Right lobe of liver (tissue), 6 donors: ENCODE measurements at regions not wholly inside any gene's neighbourhood (a gene's known extent, or its start where the extent isn't known, plus 50 kb on each side); places are given as distances from the start of the nearest gene placed in this dataset.
"Not testable (repeated sequence)": the region's sequence is repeated elsewhere in the genome, so short reads cannot be mapped to it uniquely, and the experiment has no call there.

Experiments
- ATAC-seq, 4 donors: fragments of 200-7000 bp; cut with Tn5 transposase; one replicate each; pipeline ENCODE4 v1.9.1; 2020; ENCODE audit warnings: mild to moderate bottlenecking in 4 of 4, moderate library complexity in 4 of 4
- DNase-seq, 3 donors: peaks; one replicate each; pipeline ENCODE4 v3.0.0-alpha.2; 2020
- H3K27ac ChIP-seq, 3 donors: fragments of 200-600 bp; one replicate each; pipeline ENCODE4 v1.8.0; 2022
- H3K27me3 ChIP-seq, 2 donors: fragments of 200-600 bp; one replicate each; pipeline ENCODE4 v1.8.0; 2022
- H3K36me3 ChIP-seq, 4 donors: fragments of 200-600 bp; sonication (generic) in 1 of 4; one replicate each; pipeline versions ENCODE4 v1.5.1 to v1.8.0; 2017 to 2022; ENCODE audit warnings: control low read depth in 1 of 4
- H3K4me1 ChIP-seq, 4 donors: fragments of 200-600 bp; sonication (generic) in 1 of 4; one replicate each; pipeline versions ENCODE4 v1.5.1 to v1.8.0; 2017 to 2022; ENCODE audit warnings: control low read depth in 1 of 4
- H3K4me3 ChIP-seq, 3 donors: fragments of 200-600 bp; one replicate each; pipeline ENCODE4 v1.8.0; 2022
- H3K9me3 ChIP-seq, 4 donors: fragments of 200-600 bp; sonication (generic) in 1 of 4; one replicate each; pipeline versions ENCODE4 v1.5.1 to v1.8.0; 2017 to 2022; ENCODE audit warnings: control low read depth in 1 of 4
- POLR2A ChIP-seq: fragments of 450-650 bp; IDR thresholded peaks from one replicate; pipeline ENCODE4 v1.6.1; 2017; ENCODE audit warnings: antibody characterized with exemption, mild to moderate bottlenecking
- WGBS: methylation state at CpG from one replicate; pipeline ENCODE4 v1.1.6; 2018; ENCODE audit warnings: low coverage, low lambda C conversion rate; ENCODE audit not compliant: insufficient coverage; ENCODE audit errors: missing lambda C conversion rate; 5-methylcytosine and 5-hydroxymethylcytosine counted together
- intact Hi-C, 2 donors: fragments of 100-400 bp; cut with DNase I; formaldehyde crosslinking; loops; one replicate each; pipeline versions ENCODE4 v1.11.2 to v1.14.1; 2022
- TF ChIP-seq, protein P1 (sequence below), 4 donors: fragments of 200-600 bp in 3 of 4; fragments of 450-650 bp in 1 of 4; IDR thresholded peaks; one replicate each; pipeline versions ENCODE4 v1.5.1 to v1.8.0; 2016 to 2022; ENCODE audit warnings: antibody characterized with exemption in 4 of 4, mild to moderate bottlenecking in 2 of 4
- donor health status: DM: no; HTN: yes; CAD: no.
- donor health status: DM: no; HTN: no; CAD: no.
- donor health status: DM: no; HTN: no; CAD: no.
- donor health status: DM: no; HTN: yes; CAD: no.
- donor health status: DM: no; HTN: yes; CAD: no.

- no peak for TF ChIP-seq POLR2A
- TF ChIP-seq, protein P1, sequence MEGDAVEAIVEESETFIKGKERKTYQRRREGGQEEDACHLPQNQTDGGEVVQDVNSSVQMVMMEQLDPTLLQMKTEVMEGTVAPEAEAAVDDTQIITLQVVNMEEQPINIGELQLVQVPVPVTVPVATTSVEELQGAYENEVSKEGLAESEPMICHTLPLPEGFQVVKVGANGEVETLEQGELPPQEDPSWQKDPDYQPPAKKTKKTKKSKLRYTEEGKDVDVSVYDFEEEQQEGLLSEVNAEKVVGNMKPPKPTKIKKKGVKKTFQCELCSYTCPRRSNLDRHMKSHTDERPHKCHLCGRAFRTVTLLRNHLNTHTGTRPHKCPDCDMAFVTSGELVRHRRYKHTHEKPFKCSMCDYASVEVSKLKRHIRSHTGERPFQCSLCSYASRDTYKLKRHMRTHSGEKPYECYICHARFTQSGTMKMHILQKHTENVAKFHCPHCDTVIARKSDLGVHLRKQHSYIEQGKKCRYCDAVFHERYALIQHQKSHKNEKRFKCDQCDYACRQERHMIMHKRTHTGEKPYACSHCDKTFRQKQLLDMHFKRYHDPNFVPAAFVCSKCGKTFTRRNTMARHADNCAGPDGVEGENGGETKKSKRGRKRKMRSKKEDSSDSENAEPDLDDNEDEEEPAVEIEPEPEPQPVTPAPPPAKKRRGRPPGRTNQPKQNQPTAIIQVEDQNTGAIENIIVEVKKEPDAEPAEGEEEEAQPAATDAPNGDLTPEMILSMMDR (IDR thresholded peaks at IDR 0.05): no peak
- Histone ChIP-seq H3K27me3 (no peaks in the 10 kb centered on the region), H3K27ac (no peak overlapping the region), H3K4me1 (no peaks in the 10 kb centered on the region), H3K36me3 (no peaks in the 10 kb centered on the region), H3K9me3 (no peaks in the 10 kb centered on the region), H3K4me3 (no peak overlapping the region)
- ATAC-seq (no peak), DNase-seq (no peak)
- intact Hi-C loops: no loop called here
- 47% methylated on average over 5 of the region's 5 CpGs for WGBS
Observed at GRCh38 chr4:159024266-159024665, 78.6 kb upstream of the RAPGEF2 start.

DNA sequence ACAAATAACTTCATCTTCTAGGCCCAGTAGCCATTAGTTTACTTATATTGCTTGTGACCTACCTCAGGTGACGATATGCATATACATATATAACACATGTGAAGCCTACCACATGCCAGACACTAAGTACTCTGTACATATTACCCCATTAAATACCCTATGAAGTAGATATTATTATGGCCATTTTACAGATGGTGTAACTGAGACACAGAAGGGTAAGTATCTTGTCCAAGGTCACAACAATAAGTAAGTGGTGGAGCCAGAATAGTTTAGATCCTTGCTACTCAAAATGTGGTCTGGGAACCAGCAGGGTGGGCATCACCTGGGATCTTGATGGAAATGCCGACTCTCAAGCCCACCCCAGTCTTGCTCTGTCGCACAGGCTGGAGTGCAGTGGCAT is 78.1 kb upstream of the RAPGEF2 start:
- intact Hi-C loops: no loop called here
- no peaks in the 10 kb centered on the region for H3K9me3 ChIP-seq
- no peaks in the 10 kb centered on the region for H3K36me3 ChIP-seq
- WGBS: 79% methylated on average over 1 of the region's 3 CpGs
- no peaks in the 10 kb centered on the region for H3K27me3 ChIP-seq
- ATAC-seq (no peak), DNase-seq (no peak)
- H3K27ac ChIP-seq: no peak overlapping the region
- H3K4me3 ChIP-seq: no peak overlapping the region
- no peak for TF ChIP-seq POLR2A
- TF ChIP-seq, protein P1 (IDR thresholded peaks at IDR 0.05): no peak
- H3K4me1 ChIP-seq: no peaks in the 10 kb centered on the region

GRCh38 chr4:159026329-159026728 is 76.5 kb upstream of the RAPGEF2 start:
- H3K27ac ChIP-seq: no peak overlapping the region
- no peaks in the 10 kb centered on the region for H3K27me3 ChIP-seq
- intact Hi-C loops: no loop called here
- H3K9me3 ChIP-seq: no peaks in the 10 kb centered on the region
- no peak for TF ChIP-seq POLR2A
- TF ChIP-seq, protein P1 (IDR thresholded peaks at IDR 0.05): no peak
- DNase-seq (no peak), ATAC-seq (no peak)
- H3K4me3 ChIP-seq: no peak overlapping the region
- H3K36me3 ChIP-seq: no peaks in the 10 kb centered on the region
- H3K4me1 ChIP-seq: no peaks in the 10 kb centered on the region

GRCh38 chr4:159027535-159027934 is 75.3 kb upstream of the RAPGEF2 start:
- TF ChIP-seq, protein P1 (IDR thresholded peaks at IDR 0.05): no peak
- no peak for TF ChIP-seq POLR2A
- WGBS: 69% methylated on average over 2 of the region's 2 CpGs
- DNase-seq (no peak), ATAC-seq (no peak)
- no peak overlapping the region for H3K27ac ChIP-seq
- no peaks in the 10 kb centered on the region for H3K4me1 ChIP-seq
- intact Hi-C loops: no loop called here
- no peaks in the 10 kb centered on the region for H3K9me3 ChIP-seq
- no peaks in the 10 kb centered on the region for H3K36me3 ChIP-seq
- H3K4me3 ChIP-seq: no peak overlapping the region
- H3K27me3 ChIP-seq: no peaks in the 10 kb centered on the region

DNA sequence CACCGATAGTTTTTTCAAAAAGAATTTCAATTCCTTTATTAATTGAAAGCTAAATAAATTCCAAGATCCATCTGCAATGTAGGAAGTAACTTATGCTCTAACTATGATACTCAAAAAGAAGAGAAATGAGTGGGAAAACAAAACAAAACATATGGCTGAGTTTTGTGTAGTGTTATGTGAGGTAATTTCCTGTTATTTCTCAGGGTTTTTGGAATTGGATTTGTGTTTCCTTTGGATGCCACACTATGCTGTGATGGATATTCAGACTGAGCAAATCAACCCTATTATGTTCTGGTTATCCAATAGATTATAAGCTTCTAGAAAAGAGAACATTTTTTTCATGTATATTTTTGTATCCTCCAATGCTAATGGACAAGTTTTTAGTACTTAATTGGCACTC is 73.4 kb upstream of the RAPGEF2 start:
- intact Hi-C loops: no loop called here
- H3K27ac ChIP-seq: no peak overlapping the region
- no peaks in the 10 kb centered on the region for H3K36me3 ChIP-seq
- no peak for TF ChIP-seq POLR2A
- TF ChIP-seq, protein P1 (IDR thresholded peaks at IDR 0.05): no peak
- H3K9me3 ChIP-seq: no peaks in the 10 kb centered on the region
- ATAC-seq (no peak), DNase-seq (no peak)
- H3K4me3 ChIP-seq: no peak overlapping the region
- WGBS: 80% methylated on average over 1 of the region's 1 CpG
- no peaks in the 10 kb centered on the region for H3K27me3 ChIP-seq
- no peaks in the 10 kb centered on the region for H3K4me1 ChIP-seq

GRCh38 chr4:159030297-159030696 is 72.6 kb upstream of the RAPGEF2 start:
- H3K27me3 ChIP-seq, H3K4me3 ChIP-seq, ATAC-seq, DNase-seq, H3K4me1 ChIP-seq, intact Hi-C loops, H3K27ac ChIP-seq, H3K9me3 ChIP-seq, H3K36me3 ChIP-seq: not testable (repeated sequence)
- 73% methylated on average over 2 of the region's 2 CpGs for WGBS
